Transverse colon (tissue), 4 donors: ENCODE measurements at regions not wholly inside any gene's neighbourhood (a gene's known extent, or its start where the extent isn't known, plus 50 kb on each side); places are given as distances from the start of the nearest gene placed in this dataset.

ENCODE experiments used
- DNase-seq: peaks from one replicate; pipeline ENCODE4 v3.0.0-alpha.2; 2019
- H3K27ac ChIP-seq, 4 donors: fragments of 200-600 bp; sonication (generic); 2 replicates each; pipeline ENCODE4 v1.5.1; 2016 to 2018; ENCODE audit warnings: inconsistent platforms in 4 of 4
- H3K27me3 ChIP-seq: fragments of 200-600 bp; sonication (generic); 2 replicates; pipeline ENCODE4 v1.5.1; 2017; ENCODE audit warnings: inconsistent platforms
- H3K36me3 ChIP-seq, 4 donors: fragments of 200-600 bp; sonication (generic); 2 replicates each; pipeline ENCODE4 v1.5.1; 2017 to 2019; ENCODE audit warnings: inconsistent platforms in 4 of 4
- H3K4me1 ChIP-seq, 4 donors: fragments of 200-600 bp; sonication (generic); 2 replicates each; pipeline ENCODE4 v1.5.1; 2017 to 2020; ENCODE audit warnings: inconsistent platforms in 4 of 4
- H3K4me3 ChIP-seq, 4 donors: fragments of 200-600 bp; sonication (generic); 1 replicate in 1 of 4; 2 replicates in 3 of 4; pipeline versions ENCODE4 v1.5.1 to v1.6.1; 2017 to 2019; ENCODE audit warnings: inconsistent platforms in 4 of 4
- H3K9me3 ChIP-seq, 2 donors: fragments of 200-600 bp; sonication (generic); 2 replicates each; pipeline ENCODE4 v1.5.1; 2017 to 2019; ENCODE audit warnings: inconsistent platforms in 2 of 2
- EP300 ChIP-seq: sonication (generic); formaldehyde crosslinking; IDR thresholded peaks from one replicate; pipeline ENCODE4 v1.6.1; 2017; ENCODE audit warnings: antibody characterized with exemption, low read depth
- POLR2A ChIP-seq: fragments of 450-650 bp; IDR thresholded peaks from one replicate; pipeline ENCODE4 v1.6.1; 2016; ENCODE audit warnings: antibody characterized with exemption, mild to moderate bottlenecking, moderate library complexity
- POLR2AphosphoS5 ChIP-seq, 3 donors: sonication (generic); formaldehyde crosslinking; IDR thresholded peaks; one replicate each; pipeline ENCODE4 v1.6.1; 2016; ENCODE audit warnings: antibody characterized with exemption in 3 of 3
- WGBS, 2 donors: methylation state at CpG; one replicate each; pipeline ENCODE4 v1.1.5; 2018; ENCODE audit warnings: low coverage in 1 of 2; 5-methylcytosine and 5-hydroxymethylcytosine counted together
- in situ Hi-C, 4 donors: fragments of 200-750 bp; cut with MboI; loops; one replicate each; pipeline versions ENCODE4 v1.15.0 to v1.15.1; 2017; ENCODE audit warnings: low sequenced_read_pairs in 3 of 4, low pct_ligation_motif_present in 1 of 4, low pct_unique_long_range_greater_than_20kb in 1 of 4
- intact Hi-C: fragments of 100-400 bp; cut with DNase I; formaldehyde crosslinking; loops from one replicate; pipeline ENCODE4 v1.15.1; 2023; ENCODE audit warnings: low total_unique reads
- TF ChIP-seq, protein P1 (sequence below), 5 experiments: fragments of 200-600 bp in 3 of 5; fragments of 450-650 bp in 2 of 5; sonication (generic) in 3 of 5; IDR thresholded peaks; 1 replicate in 2 of 5; 2 replicates in 3 of 5; pipeline ENCODE4 v1.5.1; 2016 to 2017; ENCODE audit warnings: antibody characterized with exemption in 5 of 5, inconsistent platforms in 3 of 5, mild to moderate bottlenecking in 2 of 5, moderate library complexity in 1 of 5

- Histone ChIP-seq H3K36me3 (no peaks in the 10 kb centered on the region), H3K27ac (no peak overlapping the region), H3K9me3 (peaks cover 6 to 11% of the 10 kb centered on the region in 2 donors), H3K27me3 (no peaks in the 10 kb centered on the region), H3K4me3 (no peak overlapping the region), H3K4me1 (no peaks in the 10 kb centered on the region)
- WGBS, 2 donors = 92 to 95% methylated on average over 2 of the region's 2 CpGs
- in situ Hi-C loops (no loop called here), intact Hi-C loops (no loop called here)
- TF ChIP-seq, protein P1, sequence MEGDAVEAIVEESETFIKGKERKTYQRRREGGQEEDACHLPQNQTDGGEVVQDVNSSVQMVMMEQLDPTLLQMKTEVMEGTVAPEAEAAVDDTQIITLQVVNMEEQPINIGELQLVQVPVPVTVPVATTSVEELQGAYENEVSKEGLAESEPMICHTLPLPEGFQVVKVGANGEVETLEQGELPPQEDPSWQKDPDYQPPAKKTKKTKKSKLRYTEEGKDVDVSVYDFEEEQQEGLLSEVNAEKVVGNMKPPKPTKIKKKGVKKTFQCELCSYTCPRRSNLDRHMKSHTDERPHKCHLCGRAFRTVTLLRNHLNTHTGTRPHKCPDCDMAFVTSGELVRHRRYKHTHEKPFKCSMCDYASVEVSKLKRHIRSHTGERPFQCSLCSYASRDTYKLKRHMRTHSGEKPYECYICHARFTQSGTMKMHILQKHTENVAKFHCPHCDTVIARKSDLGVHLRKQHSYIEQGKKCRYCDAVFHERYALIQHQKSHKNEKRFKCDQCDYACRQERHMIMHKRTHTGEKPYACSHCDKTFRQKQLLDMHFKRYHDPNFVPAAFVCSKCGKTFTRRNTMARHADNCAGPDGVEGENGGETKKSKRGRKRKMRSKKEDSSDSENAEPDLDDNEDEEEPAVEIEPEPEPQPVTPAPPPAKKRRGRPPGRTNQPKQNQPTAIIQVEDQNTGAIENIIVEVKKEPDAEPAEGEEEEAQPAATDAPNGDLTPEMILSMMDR (IDR thresholded peaks at IDR 0.05) = no peak
- no peak for TF ChIP-seq POLR2A
- no peak for TF ChIP-seq EP300
- DNase-seq = no peak
Measured at GRCh38 chr6:148090326-148090725, 252.3 kb upstream of the SASH1 start.

DNA sequence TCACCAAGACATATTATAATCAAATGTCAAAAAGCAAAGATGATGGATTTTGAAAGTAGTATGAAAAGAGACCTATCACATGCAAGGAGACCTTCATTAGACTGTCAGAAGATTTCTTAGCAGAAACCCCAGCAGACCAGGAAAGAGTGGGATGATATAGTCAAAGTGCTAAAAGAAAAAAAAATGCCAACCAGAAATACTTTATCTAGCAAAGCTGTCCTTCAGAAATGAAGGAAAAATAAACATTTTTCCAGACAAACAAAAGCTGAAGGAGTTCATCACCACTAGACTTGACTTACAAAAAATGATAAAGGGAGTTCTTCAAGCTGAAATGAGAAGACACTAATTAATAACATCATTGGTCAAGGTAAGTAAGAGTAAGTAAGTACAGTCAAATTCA, 251.2 kb upstream of the SASH1 start:
- no peak for DNase-seq
- H3K4me1 ChIP-seq = no peaks in the 10 kb centered on the region
- H3K36me3 ChIP-seq = no peaks in the 10 kb centered on the region
- in situ Hi-C loops (no loop called here), intact Hi-C loops (no loop called here)
- H3K27me3 ChIP-seq = no peaks in the 10 kb centered on the region
- H3K9me3 ChIP-seq = peaks cover 6 to 11% of the 10 kb centered on the region in 2 donors
- H3K4me3 ChIP-seq = no peak overlapping the region
- no peak overlapping the region for H3K27ac ChIP-seq
- TF ChIP-seq EP300 = no peak
- TF ChIP-seq, protein P1 (IDR thresholded peaks at IDR 0.05) = no peak
- no peak for TF ChIP-seq POLR2AphosphoS5 (IDR thresholded peaks at IDR 0.05)
- TF ChIP-seq POLR2A = no peak

DNA sequence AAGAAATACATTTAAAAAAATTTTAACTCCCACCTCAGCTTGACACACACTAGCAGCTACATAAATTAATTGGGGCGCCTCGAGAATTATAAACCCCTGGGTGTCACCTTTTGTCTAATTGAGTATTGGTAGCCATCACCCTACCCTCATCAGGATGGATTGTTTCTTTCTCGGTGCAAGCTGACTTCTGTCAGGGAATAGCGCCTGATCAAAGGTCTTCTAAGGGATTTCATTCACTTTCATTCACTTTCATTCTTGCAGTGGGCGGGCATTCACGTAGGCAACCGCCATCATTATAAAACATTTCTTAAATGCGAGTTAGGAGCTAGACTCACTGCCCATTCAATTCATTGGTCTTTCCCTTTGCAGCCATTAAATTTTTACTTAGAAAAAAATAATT, 239.2 kb upstream of the SASH1 start:
- Histone ChIP-seq H3K9me3 (no peaks in the 10 kb centered on the region), H3K27ac (no peak overlapping the region), H3K36me3 (no peaks in the 10 kb centered on the region), H3K27me3 (no peaks in the 10 kb centered on the region), H3K4me3 (no peak overlapping the region), H3K4me1 (no peaks in the 10 kb centered on the region)
- intact Hi-C loops (no loop called here), in situ Hi-C loops (no loop called here)
- DNase-seq = no peak
- WGBS, 2 donors = 92 to 94% methylated on average over 5 to 8 of the region's 8 CpGs
- TF ChIP-seq EP300 (no peak), POLR2A (no peak), POLR2AphosphoS5 (IDR thresholded peaks at IDR 0.05) (no peak)
- TF ChIP-seq, protein P1 (IDR thresholded peaks at IDR 0.05) = no peak

- TF ChIP-seq EP300 = no peak
- no peak for TF ChIP-seq POLR2AphosphoS5 (IDR thresholded peaks at IDR 0.05)
- no peak for TF ChIP-seq POLR2A
- TF ChIP-seq, protein P1 (IDR thresholded peaks at IDR 0.05) = no peak
- no peaks in the 10 kb centered on the region for H3K27me3 ChIP-seq
- H3K9me3 ChIP-seq = no peaks in the 10 kb centered on the region
- no peaks in the 10 kb centered on the region for H3K36me3 ChIP-seq
- DNase-seq = no peak
- no peak overlapping the region for H3K27ac ChIP-seq
- WGBS, 2 donors = 90 to 97% methylated on average over 3 of the region's 3 CpGs
- intact Hi-C loops (loop anchor here (1.0 kb wide), 1 partner anchor 20 kb away; no protein-coding TSS in a partner anchor), in situ Hi-C loops (no loop called here)
- no peaks in the 10 kb centered on the region for H3K4me1 ChIP-seq
- no peak overlapping the region for H3K4me3 ChIP-seq
Measured at GRCh38 chr6:148104131-148104530, 238.5 kb upstream of the SASH1 start.
